Uterus (tissue), 3 donors: ENCODE measurements at regions not wholly inside any gene's neighbourhood (a gene's known extent, or its start where the extent isn't known, plus 50 kb on each side); places are given as distances from the start of the nearest gene placed in this dataset.
A peak's percentile ranks its signal among the peaks of the same experiment; 100 is the strongest.

Source experiments
- DNase-seq, 2 donors: peaks; one replicate each; pipeline ENCODE4 v3.0.0-alpha.2; 2019 to 2020
- H3K27ac ChIP-seq, 2 donors: fragments of 200-600 bp; sonication (generic); 1 replicate in 1 of 2; 2 replicates in 1 of 2; pipeline ENCODE4 v1.5.1; 2016 to 2018
- H3K27me3 ChIP-seq, 2 donors: fragments of 200-600 bp; sonication (generic); one replicate each; pipeline ENCODE4 v1.5.1; 2018 to 2019; ENCODE audit warnings: control low read depth in 1 of 2
- H3K36me3 ChIP-seq, 2 donors: fragments of 200-600 bp; sonication (generic); one replicate each; pipeline ENCODE4 v1.5.1; 2019; ENCODE audit warnings: control low read depth in 1 of 2
- H3K4me1 ChIP-seq, 2 donors: fragments of 200-600 bp; sonication (generic); one replicate each; pipeline ENCODE4 v1.5.1; 2018 to 2019; ENCODE audit warnings: control low read depth in 1 of 2
- H3K4me3 ChIP-seq, 2 donors: fragments of 200-600 bp; sonication (generic); 1 replicate in 1 of 2; 2 replicates in 1 of 2; pipeline ENCODE4 v1.5.1; 2018 to 2019; ENCODE audit warnings: mild to moderate bottlenecking in 1 of 2
- H3K9me3 ChIP-seq, 2 donors: fragments of 200-600 bp; sonication (generic); one replicate each; pipeline ENCODE4 v1.5.1; 2019; ENCODE audit warnings: control low read depth in 1 of 2
- POLR2A ChIP-seq, 2 donors: fragments of 450-650 bp; IDR thresholded peaks; one replicate each; pipeline ENCODE4 v1.6.1; 2016; ENCODE audit warnings: antibody characterized with exemption in 2 of 2, mild to moderate bottlenecking in 1 of 2, moderate library complexity in 1 of 2
- intact Hi-C: fragments of 100-400 bp; cut with DNase I; formaldehyde crosslinking; loops from one replicate; pipeline ENCODE4 v1.15.1; 2023; ENCODE audit warnings: low total_unique reads
- TF ChIP-seq, protein P1 (sequence below), 4 experiments: fragments of 200-600 bp in 2 of 4; fragments of 450-650 bp in 2 of 4; sonication (generic) in 2 of 4; IDR thresholded peaks; one replicate each; pipeline ENCODE4 v1.5.1; 2016 to 2019; ENCODE audit warnings: antibody characterized with exemption in 4 of 4, mild to moderate bottlenecking in 2 of 4, moderate library complexity in 1 of 4
- donor health status: DM: yes; HTN: yes; CAD: no.

DNA sequence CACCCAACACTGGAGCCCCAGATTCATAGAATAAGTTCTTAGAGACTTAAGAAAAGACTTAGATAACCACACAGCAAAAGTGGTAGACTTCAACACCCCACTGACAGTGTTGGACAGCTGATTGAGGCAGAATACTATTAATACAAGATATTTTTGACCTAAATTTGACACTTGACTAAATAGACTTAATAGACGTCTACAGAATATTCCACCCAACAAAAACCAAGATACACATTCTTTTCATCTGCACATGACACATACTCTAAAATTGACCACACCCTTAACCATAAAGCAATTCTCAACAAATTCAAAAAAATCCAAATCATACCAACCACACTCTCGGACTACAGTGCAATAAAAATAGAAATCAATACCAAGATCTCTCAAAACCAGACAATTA lies 179.8 kb upstream of the TPM1 start:
- H3K27ac ChIP-seq = no peak overlapping the region
- no peaks in the 10 kb centered on the region for H3K9me3 ChIP-seq

DNA sequence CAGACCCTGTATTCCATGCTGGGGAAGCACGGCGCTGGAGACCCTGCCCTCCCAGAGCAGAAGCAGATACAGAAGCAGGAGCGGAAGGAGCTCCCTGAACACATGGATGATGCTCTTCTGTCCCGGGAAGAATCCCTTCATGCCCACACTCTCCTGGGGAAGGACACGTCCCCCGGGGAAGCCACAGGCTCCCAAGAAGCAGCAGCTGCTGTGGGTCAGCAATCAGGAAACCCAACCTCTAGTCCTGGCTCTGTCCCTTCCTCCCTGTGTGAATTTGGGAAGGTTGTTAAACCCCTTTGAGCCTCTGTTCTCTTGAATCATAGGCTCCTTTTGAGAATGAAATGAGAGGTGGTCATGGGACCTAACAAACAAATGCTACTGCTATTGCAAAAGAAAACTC lies 176.2 kb upstream of the TPM1 start:
- TF ChIP-seq, protein P1, sequence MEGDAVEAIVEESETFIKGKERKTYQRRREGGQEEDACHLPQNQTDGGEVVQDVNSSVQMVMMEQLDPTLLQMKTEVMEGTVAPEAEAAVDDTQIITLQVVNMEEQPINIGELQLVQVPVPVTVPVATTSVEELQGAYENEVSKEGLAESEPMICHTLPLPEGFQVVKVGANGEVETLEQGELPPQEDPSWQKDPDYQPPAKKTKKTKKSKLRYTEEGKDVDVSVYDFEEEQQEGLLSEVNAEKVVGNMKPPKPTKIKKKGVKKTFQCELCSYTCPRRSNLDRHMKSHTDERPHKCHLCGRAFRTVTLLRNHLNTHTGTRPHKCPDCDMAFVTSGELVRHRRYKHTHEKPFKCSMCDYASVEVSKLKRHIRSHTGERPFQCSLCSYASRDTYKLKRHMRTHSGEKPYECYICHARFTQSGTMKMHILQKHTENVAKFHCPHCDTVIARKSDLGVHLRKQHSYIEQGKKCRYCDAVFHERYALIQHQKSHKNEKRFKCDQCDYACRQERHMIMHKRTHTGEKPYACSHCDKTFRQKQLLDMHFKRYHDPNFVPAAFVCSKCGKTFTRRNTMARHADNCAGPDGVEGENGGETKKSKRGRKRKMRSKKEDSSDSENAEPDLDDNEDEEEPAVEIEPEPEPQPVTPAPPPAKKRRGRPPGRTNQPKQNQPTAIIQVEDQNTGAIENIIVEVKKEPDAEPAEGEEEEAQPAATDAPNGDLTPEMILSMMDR (IDR thresholded peaks at IDR 0.05) = no peak
- TF ChIP-seq POLR2A (IDR thresholded peaks at IDR 0.05) = no peak
- peak overlapping the region; percentile 7 to 44 for H3K27ac ChIP-seq
- no peak for DNase-seq
- no peaks in the 10 kb centered on the region for H3K4me1 ChIP-seq
- H3K4me3 ChIP-seq = no peak overlapping the region
- no peaks in the 10 kb centered on the region for H3K27me3 ChIP-seq
- no peaks in the 10 kb centered on the region for H3K9me3 ChIP-seq
- intact Hi-C loops = no loop called here
- H3K36me3 ChIP-seq = no peaks in the 10 kb centered on the region

More for the DNA sequence above, 179.8 kb upstream of the TPM1 start:
- no peak overlapping the region for H3K4me3 ChIP-seq
- no peaks in the 10 kb centered on the region for H3K27me3 ChIP-seq
- no peak for DNase-seq
- no peak for TF ChIP-seq POLR2A (IDR thresholded peaks at IDR 0.05)
- TF ChIP-seq, protein P1 (IDR thresholded peaks at IDR 0.05) = no peak
- H3K36me3 ChIP-seq = no peaks in the 10 kb centered on the region
- no peaks in the 10 kb centered on the region for H3K4me1 ChIP-seq
- intact Hi-C loops = no loop called here

DNA sequence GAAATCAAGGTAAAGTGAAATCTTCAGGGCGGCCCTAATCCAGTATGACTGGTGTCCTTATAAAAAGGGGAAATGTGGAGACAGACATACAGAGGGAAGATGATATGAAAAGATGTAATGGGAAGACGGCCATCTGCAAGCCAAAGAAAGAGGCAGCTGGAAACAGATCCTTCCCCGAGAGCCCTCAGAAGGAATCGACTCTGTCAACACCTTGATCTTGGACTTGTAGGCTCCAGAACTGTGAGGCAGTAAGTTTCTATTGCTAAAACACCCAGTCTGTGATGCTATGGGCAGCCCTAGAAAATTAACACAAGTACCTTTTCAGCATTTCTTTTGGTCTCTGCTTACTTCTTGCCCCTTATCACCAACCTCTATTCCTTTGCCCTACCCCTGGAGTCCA lies 174.7 kb upstream of the TPM1 start:
- DNase-seq = no peak
- Histone ChIP-seq H3K27ac (peak overlapping the region; percentile 51 to 58), H3K4me1 (no peaks in the 10 kb centered on the region), H3K4me3 (no peak overlapping the region), H3K36me3 (no peaks in the 10 kb centered on the region), H3K9me3 (no peaks in the 10 kb centered on the region), H3K27me3 (no peaks in the 10 kb centered on the region)
- intact Hi-C loops = no loop called here
- TF ChIP-seq POLR2A (IDR thresholded peaks at IDR 0.05) = no peak
- TF ChIP-seq, protein P1 (IDR thresholded peaks at IDR 0.05) = no peak

DNA sequence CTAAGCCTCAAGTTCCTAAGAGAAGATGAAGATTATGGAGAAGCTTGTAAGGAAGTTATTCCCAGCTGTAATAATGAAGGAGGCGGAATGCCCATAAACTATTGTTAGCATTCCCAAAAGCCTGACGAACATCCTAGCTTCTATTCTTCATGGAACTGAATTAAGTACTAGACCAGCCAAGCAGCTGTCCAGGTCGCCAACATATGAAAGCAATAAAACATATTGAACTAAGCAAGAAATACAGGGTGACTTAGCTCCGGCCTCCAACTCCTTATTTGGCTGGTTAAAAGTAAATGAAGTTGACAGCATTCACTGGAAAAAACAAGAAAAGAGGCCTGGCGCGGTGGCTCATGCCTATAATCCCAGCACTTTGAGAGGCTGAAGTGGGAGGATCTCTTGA lies 174.0 kb upstream of the TPM1 start:
- H3K36me3 ChIP-seq = no peaks in the 10 kb centered on the region
- no peak for TF ChIP-seq POLR2A (IDR thresholded peaks at IDR 0.05)
- TF ChIP-seq, protein P1 (IDR thresholded peaks at IDR 0.05) = no peak
- H3K4me3 ChIP-seq = no peak overlapping the region
- H3K27ac ChIP-seq = peak overlapping the region; percentile 51 to 58
- DNase-seq = no peak
- H3K9me3 ChIP-seq = no peaks in the 10 kb centered on the region
- no peaks in the 10 kb centered on the region for H3K27me3 ChIP-seq
- intact Hi-C loops = no loop called here
- H3K4me1 ChIP-seq = no peaks in the 10 kb centered on the region

DNA sequence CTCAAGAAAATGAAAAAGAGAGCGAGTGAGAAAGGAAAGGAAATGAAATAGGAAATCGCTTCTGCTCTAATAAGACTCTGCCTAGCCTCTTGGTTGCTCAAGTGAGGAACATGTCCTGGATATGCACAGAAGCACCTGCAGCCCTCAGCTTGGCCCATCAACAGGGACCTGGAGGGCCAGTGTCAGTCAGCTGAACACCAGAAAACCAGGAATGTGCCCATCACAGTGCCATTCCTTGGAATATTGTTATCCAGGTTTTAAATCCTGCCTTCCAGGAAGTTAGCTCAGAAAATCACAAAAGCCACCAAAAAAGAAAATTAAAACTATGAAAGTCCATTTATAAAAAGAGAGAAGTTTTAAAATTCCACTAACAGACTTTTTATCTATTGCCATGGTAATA lies 173.4 kb upstream of the TPM1 start:
- H3K27ac ChIP-seq = peak overlapping the region; percentile 51 to 58

More for the DNA sequence above, 173.4 kb upstream of the TPM1 start:
- H3K27me3 ChIP-seq = no peaks in the 10 kb centered on the region
- no peaks in the 10 kb centered on the region for H3K36me3 ChIP-seq
- intact Hi-C loops = no loop called here
- no peaks in the 10 kb centered on the region for H3K4me1 ChIP-seq
- no peaks in the 10 kb centered on the region for H3K9me3 ChIP-seq
- TF ChIP-seq, protein P1 (IDR thresholded peaks at IDR 0.05) = no peak
- TF ChIP-seq POLR2A (IDR thresholded peaks at IDR 0.05) = no peak
- H3K4me3 ChIP-seq = no peak overlapping the region
- DNase-seq = no peak
